DOHH2 (cell line): ENCODE measurements at regions not wholly inside any gene's neighbourhood (a gene's known extent, or its start where the extent isn't known, plus 50 kb on each side); places are given as distances from the start of the nearest gene placed in this dataset.

ENCODE experiments used
- H3F3A ChIP-seq: fragments of 200-600 bp; sonication (generic), shearing (Covaris generic); 2 replicates; pipeline ENCODE4 v1.6.0; 2016; ENCODE audit warnings: antibody characterized with exemption, mild to moderate bottlenecking; ENCODE audit not compliant: control insufficient read depth, insufficient read depth
- H3K27ac ChIP-seq: fragments of 200-600 bp; sonication (generic); 2 replicates; pipeline ENCODE4 v1.5.1; 2014; ENCODE audit warnings: low read depth, mild to moderate bottlenecking, low read length, moderate library complexity
- H3K27me3 ChIP-seq: fragments of 200-600 bp; sonication (generic); 2 replicates; pipeline ENCODE4 v1.6.1; 2014; ENCODE audit warnings: mild to moderate bottlenecking, low read length, mixed read lengths; ENCODE audit not compliant: control insufficient read depth
- H3K36me3 ChIP-seq: fragments of 200-600 bp; sonication (generic); 2 replicates; pipeline ENCODE4 v1.6.1; 2014; ENCODE audit warnings: mild to moderate bottlenecking, low read length, moderate library complexity, mixed read lengths; ENCODE audit not compliant: control insufficient read depth
- H3K4me1 ChIP-seq: fragments of 200-600 bp; sonication (generic); 2 replicates; pipeline ENCODE4 v1.6.1; 2014; ENCODE audit warnings: mild to moderate bottlenecking, low read length, mixed read lengths; ENCODE audit not compliant: control insufficient read depth
- H3K4me2 ChIP-seq: fragments of 200-600 bp; sonication (generic); 2 replicates; pipeline ENCODE4 v1.6.0; 2014; ENCODE audit warnings: mild to moderate bottlenecking, low read length, moderate library complexity
- H3K4me3 ChIP-seq: fragments of 200-600 bp; sonication (generic); 2 replicates; pipeline ENCODE4 v1.5.1; 2014; ENCODE audit warnings: mild to moderate bottlenecking, low read length, mixed read lengths
- H3K79me2 ChIP-seq: fragments of 200-600 bp; sonication (generic); 2 replicates; pipeline ENCODE4 v1.6.1; 2014; ENCODE audit warnings: mild to moderate bottlenecking, low read length, mixed read lengths; ENCODE audit not compliant: control insufficient read depth
- H3K9me2 ChIP-seq: fragments of 200-600 bp; sonication (generic); replicated peaks from 2 replicates; pipeline ENCODE4 v1.6.1; 2014; ENCODE audit warnings: mild to moderate bottlenecking, low read length, mixed read lengths; ENCODE audit not compliant: control insufficient read depth
- H3K9me3 ChIP-seq: fragments of 200-600 bp; sonication (generic); 2 replicates; pipeline ENCODE4 v1.6.1; 2014; ENCODE audit warnings: antibody characterized with exemption, low read length, mixed read lengths; ENCODE audit not compliant: control insufficient read depth, insufficient read depth
- H4K20me1 ChIP-seq: fragments of 200-600 bp; sonication (generic); 2 replicates; pipeline ENCODE4 v1.6.0; 2014; ENCODE audit warnings: low read depth, mild to moderate bottlenecking, antibody characterized with exemption, low read length, moderate library complexity; ENCODE audit not compliant: control insufficient read depth, insufficient read depth
- CTCF ChIP-seq: fragments of 200-600 bp; sonication (generic); IDR thresholded peaks from one replicate; pipeline ENCODE4 v1.5.1; 2014; ENCODE audit warnings: antibody characterized with exemption, mild to moderate bottlenecking, low read depth, low read length; ENCODE audit not compliant: poor library complexity, severe bottlenecking
- EZH2phosphoT487 ChIP-seq: fragments of 200-600 bp; sonication (generic); IDR thresholded peaks from 2 replicates; pipeline ENCODE4 v1.6.1; 2017; ENCODE audit warnings: borderline replicate concordance, mild to moderate bottlenecking, antibody characterized with exemption, low read length, moderate library complexity, mixed read lengths

DNA sequence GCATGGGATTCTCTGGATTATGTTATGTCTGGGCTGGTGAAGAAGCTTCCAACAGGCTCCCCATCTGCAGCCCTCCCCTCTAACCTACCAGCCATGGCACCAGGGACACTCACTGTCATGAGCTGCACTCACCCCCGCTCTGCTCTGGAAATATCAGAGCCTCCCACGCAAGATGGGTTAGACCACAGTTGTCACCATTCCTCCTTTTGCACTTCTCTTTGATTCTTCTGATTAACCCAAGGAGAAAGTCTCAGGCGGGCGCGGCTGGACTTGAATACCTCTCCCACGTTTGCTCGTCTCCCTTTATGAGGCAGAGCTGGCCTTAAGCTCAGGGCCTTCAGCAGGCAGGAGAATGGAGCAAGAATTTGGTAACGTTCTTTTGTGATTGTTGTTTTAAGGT is 128.1 kb downstream of the CEBPB start:
- Histone ChIP-seq H4K20me1 (no peaks in the 10 kb centered on the region), H3K4me1 (no peaks in the 10 kb centered on the region), H3F3A (no peaks in the 10 kb centered on the region), H3K9me2 (no peaks in the 10 kb centered on the region), H3K4me3 (no peak overlapping the region), H3K9me3 (no peaks in the 10 kb centered on the region), H3K27ac (no peak overlapping the region), H3K79me2 (no peaks in the 10 kb centered on the region), H3K4me2 (no peak overlapping the region), H3K36me3 (no peaks in the 10 kb centered on the region), H3K27me3 (peaks cover 43% of the 10 kb centered on the region)
- TF ChIP-seq CTCF (no peak), EZH2phosphoT487 (no peak)

DNA sequence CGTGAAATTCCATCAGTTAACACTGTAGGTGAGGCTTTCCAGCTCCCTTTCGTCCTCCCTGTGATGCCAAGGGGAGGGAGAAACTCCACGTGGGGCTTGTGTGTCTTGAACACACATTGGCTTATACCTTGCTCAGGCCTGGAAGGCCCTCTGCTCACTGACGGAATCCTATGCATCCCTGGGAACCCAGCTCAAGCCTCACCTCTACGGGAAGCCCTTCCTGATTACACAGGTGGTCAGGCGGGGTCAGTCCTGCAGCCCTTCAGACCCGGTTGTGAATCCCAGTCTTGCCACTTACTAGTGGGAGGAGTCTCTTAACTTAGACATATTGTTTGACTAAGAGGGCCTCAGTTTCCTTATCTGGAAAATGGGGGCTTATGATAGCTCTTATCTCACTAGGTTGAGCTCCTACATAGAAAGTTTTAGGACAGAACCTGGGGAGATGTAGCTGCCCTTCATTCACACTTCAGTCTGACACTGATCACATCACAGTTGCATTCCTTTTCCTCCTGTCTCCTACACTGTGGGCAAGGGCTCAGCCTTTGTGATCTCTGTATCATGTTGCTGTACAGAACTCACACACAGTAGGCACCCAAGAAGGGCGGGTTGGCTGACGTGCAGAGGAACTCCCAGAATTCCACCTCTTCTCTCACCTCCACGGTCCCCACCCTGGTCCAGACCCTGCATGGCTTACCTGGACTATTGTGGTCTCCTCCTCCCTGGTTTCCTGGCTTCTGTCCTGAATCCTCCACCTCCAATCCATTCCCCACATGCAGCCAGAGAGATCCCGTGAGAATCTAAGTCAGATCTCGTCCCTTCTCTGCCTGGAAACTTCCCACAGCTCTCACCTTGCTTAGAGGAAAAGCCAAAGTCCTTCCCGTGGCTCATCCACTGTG is 129.6 kb downstream of the CEBPB start:
- Histone ChIP-seq H3K9me2 (no peaks in the 10 kb centered on the region), H3K79me2 (no peaks in the 10 kb centered on the region), H4K20me1 (no peaks in the 10 kb centered on the region), H3K9me3 (no peaks in the 10 kb centered on the region), H3K27me3 (peaks cover 32% of the 10 kb centered on the region), H3K4me3 (no peak overlapping the region), H3K36me3 (no peaks in the 10 kb centered on the region), H3F3A (no peaks in the 10 kb centered on the region), H3K4me1 (no peaks in the 10 kb centered on the region), H3K4me2 (no peak overlapping the region), H3K27ac (no peak overlapping the region)
- no peak for TF ChIP-seq CTCF
- no peak for TF ChIP-seq EZH2phosphoT487

DNA sequence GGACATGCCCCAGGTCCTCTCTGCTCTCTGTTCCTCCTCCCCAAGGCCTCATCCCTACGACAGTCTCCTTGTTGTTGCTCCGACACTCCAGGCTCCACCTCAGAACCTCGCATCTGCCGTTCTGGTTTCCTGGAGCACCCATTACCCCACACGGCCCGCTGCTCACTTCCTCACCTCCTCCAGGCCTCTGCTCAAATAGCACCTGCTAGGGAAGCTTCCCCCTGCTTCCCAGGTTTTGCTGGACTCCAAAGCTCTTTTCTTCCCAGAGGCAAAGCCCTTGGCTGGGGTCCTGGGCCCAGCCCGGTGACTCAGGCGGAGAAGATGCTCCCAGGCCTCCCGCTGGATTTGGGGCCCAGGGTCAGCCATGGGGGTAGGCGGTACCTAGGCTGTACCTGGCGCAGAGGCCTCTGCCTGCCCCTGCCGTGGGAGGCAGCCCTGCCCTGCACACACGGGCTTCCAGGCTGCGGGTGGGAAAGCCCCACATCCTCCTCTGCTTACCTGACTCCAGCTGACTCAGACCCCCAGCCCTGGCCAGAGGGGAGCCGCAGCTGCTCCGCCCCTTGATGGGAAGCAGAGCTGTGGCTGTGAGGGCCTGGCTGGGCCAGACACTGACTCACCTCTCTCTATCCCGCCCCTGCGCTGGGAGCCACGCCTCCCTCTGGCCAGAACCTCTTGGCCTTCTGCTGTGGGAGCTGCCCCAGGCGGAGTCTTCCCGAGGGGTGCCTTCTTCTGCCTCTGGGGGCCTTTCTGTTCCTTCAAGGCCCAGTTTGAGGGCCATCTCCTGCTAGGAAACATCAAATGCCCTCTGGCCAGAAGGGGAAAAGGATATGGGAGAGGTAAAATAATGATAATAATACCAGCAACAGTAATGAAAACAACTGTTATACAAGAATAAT is 130.5 kb downstream of the CEBPB start:
- H3K79me2 ChIP-seq = no peaks in the 10 kb centered on the region
- no peaks in the 10 kb centered on the region for H3K4me1 ChIP-seq
- H3K27me3 ChIP-seq = peaks cover 24% of the 10 kb centered on the region
- no peaks in the 10 kb centered on the region for H3K9me3 ChIP-seq
- no peaks in the 10 kb centered on the region for H3K36me3 ChIP-seq
- H3F3A ChIP-seq = no peaks in the 10 kb centered on the region
- TF ChIP-seq CTCF = no peak
- TF ChIP-seq EZH2phosphoT487 = no peak
- H3K4me3 ChIP-seq = no peak overlapping the region
- no peaks in the 10 kb centered on the region for H4K20me1 ChIP-seq
- no peaks in the 10 kb centered on the region for H3K9me2 ChIP-seq
- H3K4me2 ChIP-seq = no peak overlapping the region
- H3K27ac ChIP-seq = no peak overlapping the region
